ENCODE measurements at regions not wholly inside any gene's neighbourhood (a gene's known extent, or its start where the extent isn't known, plus 50 kb on each side); places are given as distances from the start of the nearest gene placed in this dataset.

DNA sequence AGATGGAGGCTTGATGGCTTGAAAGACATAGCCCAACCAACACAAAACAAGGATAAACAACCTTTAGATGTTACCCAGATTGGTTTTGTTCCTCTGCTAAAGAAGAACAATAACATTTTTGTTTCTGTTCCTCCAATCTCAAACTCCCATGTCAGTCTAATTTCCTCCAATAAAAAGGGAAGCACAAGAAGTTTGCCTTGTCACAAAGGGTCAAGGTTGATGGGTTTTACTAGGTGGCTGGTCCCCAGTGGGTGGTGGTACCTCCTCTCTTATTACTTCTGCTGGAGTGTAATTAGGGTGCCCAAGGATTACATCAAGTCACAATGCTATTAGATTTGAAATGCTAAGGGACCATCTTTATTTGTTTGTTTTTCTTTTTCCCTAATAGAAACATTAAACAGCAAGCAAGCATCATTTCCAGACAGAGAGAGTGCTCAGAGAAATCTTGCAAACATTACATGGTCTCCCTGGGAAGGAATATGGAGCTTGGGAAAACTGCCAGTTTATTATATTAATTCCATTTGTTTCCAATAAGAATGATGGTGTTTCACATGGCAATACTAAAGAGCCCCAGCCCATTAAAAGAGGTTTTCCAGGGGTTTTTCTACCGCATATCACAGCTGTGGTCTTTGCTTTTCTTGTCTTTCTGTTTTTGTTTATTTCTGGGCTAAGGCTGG lies 78.3 kb upstream of the AOAH start:
- no peak for DNase-seq

DNA sequence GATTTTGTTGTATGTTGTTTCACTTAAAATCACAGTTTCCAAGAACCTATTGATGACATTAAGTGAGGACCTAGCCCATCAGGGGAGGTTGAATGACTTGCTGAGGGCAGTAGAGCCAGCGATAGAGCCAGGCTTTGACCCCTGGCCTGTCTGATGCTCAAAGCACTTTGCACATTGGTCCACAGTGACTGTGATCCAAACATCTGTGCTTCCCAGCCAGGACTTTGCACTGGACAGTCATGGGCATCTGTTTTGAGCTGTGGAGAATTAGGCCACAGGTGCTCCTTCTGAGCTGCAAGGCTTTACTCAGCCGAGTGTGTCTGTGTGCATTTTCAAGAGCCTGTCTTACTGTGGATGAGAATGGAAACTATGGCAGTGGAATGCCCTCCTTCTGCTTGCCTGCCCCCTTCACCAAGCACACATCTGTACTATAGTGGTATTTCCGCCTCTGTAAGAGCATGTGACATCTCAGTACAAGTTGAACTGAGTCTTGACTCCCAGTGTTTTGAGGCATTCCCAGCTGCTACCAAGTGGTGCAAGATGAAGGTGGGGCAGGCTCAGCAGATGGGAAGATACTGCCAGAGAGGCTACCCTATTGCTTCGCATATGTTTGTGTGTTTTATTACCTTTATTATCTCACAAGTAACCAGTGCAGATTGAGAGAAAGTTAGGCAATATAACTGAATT lies 72.7 kb upstream of the AOAH start:
- no peak for DNase-seq

DNA sequence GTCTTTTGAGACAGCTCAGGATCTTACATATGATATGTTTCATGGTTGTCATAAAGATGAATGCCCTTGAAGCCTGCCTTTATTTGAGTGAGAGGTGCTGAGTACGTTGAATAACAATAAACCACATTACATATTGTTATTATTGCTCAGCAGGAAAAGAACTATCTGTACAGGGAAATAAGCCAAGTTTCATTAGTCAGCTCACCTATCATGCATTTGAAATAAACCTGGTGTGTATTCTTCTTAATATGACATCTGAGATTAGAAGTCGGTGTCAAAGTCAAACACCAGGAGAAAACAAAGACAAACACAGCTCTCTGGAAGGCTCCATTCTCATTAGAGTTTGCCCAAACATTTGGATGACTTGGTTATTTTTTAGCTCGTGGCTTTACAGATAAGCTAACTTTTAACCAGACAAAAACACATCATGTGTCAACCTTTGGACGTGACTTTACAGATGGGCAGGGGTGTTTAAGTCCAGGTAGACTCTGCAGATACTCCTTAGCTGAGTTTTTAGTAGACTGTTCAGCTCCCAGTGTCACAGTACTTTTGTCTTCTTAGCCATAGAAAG lies 71.2 kb upstream of the AOAH start:
- no peak for DNase-seq

DNA sequence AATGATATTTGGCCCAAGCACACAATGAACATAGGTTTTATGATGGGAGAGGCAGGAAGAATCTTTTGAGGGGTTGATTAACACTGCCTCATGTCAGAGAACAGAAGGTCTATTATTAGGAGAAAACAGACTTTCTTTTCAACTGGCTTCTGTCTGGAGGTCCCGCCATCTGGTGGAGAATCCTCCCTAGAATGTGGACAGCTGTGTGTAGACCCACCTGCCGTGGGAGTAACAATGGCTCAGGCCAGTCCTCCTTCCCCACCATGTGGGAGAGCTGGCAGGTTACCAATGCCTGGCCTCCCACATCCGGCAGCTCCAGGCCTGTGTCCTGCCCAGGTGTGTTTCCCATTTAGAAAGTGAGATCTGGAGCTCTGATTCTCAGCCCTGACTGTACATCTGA lies 70.4 kb upstream of the AOAH start:
- peak; percentile 5 for DNase-seq

DNA sequence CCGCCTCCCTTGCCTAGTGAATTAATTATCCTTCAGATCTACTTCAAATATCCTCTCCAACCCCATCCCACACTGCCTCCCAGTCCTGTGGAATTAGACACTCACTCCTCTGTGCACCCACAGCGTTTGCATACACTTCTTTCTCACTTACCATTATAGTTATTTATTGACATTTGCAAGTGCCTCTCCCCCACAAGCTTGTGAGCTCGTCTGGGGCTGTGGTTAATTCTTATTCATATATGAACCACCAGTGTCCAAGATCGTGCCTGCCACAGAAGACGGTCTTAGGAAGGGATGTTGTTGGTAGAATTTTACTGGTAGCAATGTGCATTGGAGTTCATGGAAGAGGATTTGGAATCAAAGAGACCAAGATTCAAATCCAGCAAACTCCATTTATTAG lies 68.1 kb upstream of the AOAH start:
- no peak for DNase-seq

DNA sequence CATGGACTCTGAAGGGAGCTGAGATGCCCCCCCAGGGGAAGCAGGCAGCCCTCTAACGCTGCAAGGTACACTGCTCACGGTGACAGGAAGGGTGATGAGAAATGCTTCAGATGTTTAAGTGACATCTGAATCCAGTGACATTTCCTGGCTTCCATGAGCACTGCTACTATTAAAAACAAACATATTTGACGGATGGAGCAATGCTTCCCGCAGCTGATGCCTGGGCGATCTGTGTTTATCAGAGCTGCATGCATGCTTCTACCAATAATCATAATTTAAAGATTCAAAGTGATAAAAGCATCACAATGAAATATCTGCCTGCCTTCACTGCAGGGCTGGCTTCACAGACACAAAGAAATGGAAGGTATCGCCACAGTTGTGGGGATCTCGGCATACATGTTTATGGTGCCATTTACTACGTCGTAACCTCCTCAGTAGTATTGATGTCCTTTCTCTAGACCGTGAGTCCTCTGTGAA lies 66.1 kb upstream of the AOAH start:
- DNase-seq = no peak

DNA sequence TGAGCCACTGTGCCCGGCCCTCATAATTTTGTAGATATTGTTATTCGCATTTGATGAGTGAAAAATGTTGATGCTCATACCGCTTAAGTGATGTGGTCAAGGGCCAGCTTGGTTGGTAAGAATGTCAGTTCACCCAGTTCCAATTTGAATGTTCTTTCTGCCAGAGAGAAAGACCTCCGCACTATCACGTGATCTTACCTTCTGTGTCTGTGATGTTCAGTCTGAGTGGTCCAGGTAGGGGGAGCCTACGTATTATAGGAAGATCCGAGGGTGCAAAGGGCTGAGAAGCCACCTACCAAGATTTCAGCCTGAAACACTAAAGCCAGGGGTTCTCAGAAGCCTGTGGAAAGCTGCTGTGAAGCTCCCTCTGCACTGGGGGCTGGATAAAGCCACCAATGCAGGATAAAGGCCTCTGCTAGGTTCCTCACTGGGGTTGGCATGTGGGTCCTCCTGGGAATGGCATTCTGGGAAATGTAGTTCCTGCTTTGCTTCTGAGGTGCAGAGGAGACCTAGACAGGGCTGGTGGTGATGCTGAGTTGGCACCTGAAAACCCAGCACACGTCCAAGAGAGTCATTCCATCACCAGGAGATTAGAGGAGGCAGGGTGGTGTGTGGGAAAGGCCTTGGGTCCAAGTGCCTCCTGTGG lies 64.7 kb upstream of the AOAH start:
- no peak for DNase-seq

DNA sequence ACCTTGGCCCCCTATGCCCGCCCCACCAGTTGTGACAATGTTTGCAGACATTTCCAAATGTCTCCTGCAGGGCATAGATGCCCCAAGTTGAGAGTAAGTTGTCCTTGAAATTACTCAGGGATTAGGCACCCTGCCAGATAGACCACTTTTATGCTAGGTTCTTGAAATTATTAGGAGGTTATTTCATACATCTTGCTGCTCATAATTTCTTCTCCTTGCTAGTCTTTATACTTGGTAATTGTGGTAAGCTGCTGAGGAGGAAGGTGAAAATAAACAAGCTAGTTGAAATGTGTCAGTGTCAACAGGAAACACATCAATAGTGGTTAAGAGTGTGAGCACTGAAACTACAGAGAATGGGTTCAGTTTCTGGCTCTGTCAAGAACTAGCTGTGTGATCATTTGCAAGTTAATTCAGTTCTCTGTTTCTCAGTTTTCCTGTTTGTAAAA lies 63.7 kb upstream of the AOAH start:
- no peak for DNase-seq

DNA sequence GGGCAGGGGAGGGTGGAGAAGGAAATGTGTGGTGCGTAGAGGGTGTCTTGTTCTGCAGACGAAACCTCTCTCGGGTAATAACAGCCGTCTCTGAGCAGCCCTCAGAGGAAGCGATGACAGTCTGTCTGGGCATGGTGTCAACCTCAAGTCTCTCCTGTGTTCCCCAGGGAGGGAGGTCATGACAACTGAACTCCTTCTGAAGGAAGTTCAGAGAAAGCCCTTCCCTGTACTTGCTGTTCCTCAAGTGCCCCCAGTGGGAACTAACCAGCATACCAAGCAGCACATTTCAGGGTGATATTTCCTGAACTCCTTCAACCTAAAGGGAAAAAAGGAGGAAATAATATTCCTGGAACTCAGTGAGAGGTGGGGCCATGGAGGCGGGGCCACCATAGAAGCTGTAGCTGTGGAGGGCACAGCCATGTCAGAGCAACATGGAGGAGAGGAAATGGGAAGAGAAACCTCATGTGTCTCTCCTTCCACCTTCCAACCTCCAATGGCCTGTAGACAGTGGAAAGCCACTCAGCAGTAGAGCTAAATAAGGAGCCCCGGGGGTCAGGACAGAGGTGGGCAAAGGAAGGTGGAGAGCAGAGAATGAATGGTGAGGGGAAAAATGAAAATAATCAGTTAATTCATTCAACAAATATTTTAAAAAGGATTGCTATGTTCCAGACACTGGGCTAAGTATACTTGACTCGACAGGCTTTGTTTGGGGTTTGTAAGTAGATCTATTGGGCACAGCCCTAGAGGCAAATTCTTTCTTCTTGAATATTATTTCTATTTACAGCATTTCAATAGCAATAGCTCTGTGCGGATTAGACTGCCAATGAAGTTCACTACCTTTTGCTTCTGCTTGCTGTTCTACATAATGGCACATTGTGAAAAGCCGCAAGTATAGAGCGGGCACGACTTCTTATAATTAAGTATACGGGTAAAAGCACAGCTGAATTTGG lies 61.0 kb upstream of the AOAH start:
- DNase-seq = no peak

DNA sequence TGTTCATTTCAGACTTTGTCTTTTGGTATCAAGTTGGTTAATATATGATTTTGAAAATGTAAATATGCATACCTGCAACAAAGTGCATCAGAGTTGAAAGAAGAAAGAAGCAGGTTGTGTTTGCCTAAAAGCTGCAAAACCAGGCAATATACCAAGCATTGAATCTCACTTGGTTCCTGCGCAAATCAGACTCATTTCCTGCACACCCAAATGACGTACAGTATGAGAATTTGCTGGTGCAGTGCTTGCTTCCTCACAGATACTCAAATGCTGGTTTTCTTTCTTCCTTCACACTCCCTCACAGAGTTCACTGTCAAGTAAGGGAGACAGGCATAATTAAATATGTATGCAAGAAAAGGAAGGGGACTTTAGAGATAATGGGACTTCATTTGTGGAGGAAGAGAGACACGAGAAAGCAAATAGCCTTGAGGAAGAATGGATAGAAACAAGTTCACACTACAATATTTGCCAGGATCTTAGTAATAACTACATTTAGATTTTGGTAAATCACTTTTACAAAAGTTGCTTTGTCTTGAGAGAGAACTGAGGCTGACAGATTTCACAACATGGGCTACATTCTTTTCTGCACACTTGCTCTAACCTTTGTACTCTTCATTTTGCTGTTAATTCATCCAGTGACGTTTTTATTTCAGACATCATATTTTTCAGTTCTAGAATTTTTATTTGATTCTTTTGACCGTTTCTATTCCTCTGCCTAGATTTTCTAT lies 56.9 kb upstream of the AOAH start:
- DNase-seq = no peak

DNA sequence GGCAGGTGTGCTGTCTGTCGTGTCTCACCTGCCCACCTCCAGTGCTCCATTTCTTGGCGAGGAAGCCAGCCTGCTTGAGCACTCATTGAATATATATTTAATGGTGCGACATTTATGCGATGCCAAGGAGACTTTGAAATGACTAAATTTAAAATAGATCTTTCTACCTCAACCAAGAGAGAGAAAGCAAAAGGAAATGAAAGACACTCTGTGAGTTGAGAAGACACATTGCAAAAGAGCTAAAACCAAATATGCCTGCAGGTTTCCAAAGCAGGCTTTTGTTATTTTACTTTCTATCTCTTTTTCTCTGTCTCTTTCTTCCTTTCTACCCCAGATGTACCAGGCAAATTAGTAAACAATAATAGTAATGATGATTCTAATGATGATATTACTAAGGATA lies 53.6 kb upstream of the AOAH start:
- DNase-seq = no peak

DNA sequence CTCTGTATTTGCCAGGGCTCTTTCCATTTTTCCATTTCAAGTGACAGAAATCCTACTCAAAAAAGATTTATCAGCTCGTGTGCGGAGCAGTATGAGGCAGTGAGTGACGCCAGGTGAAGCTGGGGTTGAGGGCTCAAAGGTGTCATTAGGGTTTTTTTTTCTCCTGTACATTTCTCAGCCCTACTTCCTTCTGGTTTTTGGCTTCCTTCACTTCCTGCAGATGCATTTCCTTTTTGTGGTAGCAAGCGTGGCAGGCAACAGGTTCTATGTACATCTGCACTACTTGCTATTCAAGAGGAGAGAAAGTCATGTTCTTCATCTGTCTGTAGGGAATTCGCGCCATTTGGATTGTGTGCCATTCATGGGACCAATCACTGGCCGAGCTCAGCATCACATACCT lies 52.8 kb upstream of the AOAH start:
- DNase-seq = no peak

DNA sequence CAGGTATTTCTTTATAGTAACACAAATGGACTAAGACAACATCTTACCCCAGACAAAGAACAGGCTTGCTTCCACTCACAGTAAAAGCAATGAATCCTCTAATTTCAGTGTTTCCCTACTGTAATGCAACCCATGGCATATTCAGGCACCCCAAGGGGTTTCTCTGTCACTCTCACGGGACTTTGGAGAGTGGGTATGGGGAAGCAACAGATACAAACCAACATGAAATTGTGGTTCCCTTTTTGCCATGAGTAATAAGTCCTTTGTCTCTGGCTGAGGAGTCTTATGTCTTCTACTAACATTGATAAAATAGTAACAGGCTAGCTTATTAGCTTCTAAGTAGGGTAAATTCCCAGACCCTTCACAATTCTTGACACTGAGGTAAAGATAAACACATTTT lies 51.4 kb upstream of the AOAH start:
- no peak for DNase-seq

DNA sequence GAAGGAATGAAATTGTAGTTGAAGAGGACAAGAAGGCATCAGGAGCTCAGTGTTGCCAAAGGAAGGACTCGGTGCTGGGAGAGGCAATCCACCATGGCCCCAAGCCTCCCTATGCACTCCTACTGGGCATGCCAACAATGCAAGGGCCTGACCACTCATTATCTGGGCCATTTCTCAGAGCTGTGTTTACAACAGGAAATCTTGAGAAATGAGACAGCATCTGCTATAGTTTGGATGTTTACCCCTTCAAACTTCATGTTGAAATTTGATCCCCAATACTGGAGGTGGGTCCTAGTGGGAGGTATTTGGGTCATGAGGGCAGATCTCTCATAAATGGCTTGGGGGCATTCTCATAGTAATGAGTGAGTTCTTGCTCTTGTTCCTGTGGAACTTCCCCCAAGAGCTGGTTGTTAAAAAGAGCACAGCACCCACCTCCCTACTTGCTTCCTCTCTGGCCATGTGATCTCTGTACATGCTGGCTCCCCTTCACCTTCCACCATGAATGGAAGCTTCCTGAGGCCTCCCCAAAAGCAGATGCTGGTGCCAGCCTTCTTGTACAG lies 50.8 kb upstream of the AOAH start:
- DNase-seq = no peak
